Endothelial cell (in vitro differentiated cells): ENCODE measurements at regions not wholly inside any gene's neighbourhood (a gene's known extent, or its start where the extent isn't known, plus 50 kb on each side); places are given as distances from the start of the nearest gene placed in this dataset.

Experiments
- DNase-seq: peaks from one replicate; pipeline ENCODE4 v3.0.0; 2021; ENCODE audit warnings: low spot score
- H3K27ac Mint-ChIP-seq: one replicate; pipeline ENCODE4 v1.8.0; 2021; ENCODE audit warnings: mixed read lengths, inconsistent platforms; ENCODE audit not compliant: unreplicated experiment
- H3K27me3 Mint-ChIP-seq: one replicate; pipeline ENCODE4 v1.8.0; 2021; ENCODE audit warnings: mild to moderate bottlenecking, moderate library complexity, mixed read lengths, inconsistent platforms; ENCODE audit not compliant: unreplicated experiment
- H3K36me3 Mint-ChIP-seq: one replicate; pipeline ENCODE4 v1.8.0; 2021; ENCODE audit warnings: mild to moderate bottlenecking, low read depth, mixed read lengths, inconsistent platforms; ENCODE audit not compliant: unreplicated experiment
- H3K4me1 Mint-ChIP-seq: one replicate; pipeline ENCODE4 v1.8.0; 2021; ENCODE audit warnings: mild to moderate bottlenecking, mixed read lengths, inconsistent platforms; ENCODE audit not compliant: unreplicated experiment
- H3K4me3 Mint-ChIP-seq: one replicate; pipeline ENCODE4 v1.8.0; 2021; ENCODE audit warnings: mild to moderate bottlenecking, mixed read lengths, inconsistent platforms; ENCODE audit not compliant: unreplicated experiment
- H3K9me3 Mint-ChIP-seq: one replicate; pipeline ENCODE4 v1.8.0; 2021; ENCODE audit warnings: mixed read lengths, inconsistent platforms; ENCODE audit not compliant: unreplicated experiment
- CTCF ChIP-seq: fragments of 200-600 bp; sonication (generic); IDR thresholded peaks from one replicate; pipeline ENCODE4 v1.5.0; 2021; ENCODE audit warnings: antibody characterized with exemption; ENCODE audit not compliant: unreplicated experiment

- H3K4me3 Mint-ChIP-seq, result no peak overlapping the region
- H3K4me1 Mint-ChIP-seq, result no peaks in the 10 kb centered on the region
- no peak overlapping the region for H3K27ac Mint-ChIP-seq
- H3K9me3 Mint-ChIP-seq, result no peaks in the 10 kb centered on the region
- no peak for DNase-seq
- H3K36me3 Mint-ChIP-seq, result no peaks in the 10 kb centered on the region
- TF ChIP-seq CTCF, result no peak
- no peaks in the 10 kb centered on the region for H3K27me3 Mint-ChIP-seq
These were observed 2135.6 kb upstream of the CELF4 start for GRCh38 chr18:39701055-39701783.

GRCh38 chr18:39699340-39699964 lies 2133.9 kb upstream of the CELF4 start:
- TF ChIP-seq CTCF, result no peak
- no peak overlapping the region for H3K27ac Mint-ChIP-seq
- no peaks in the 10 kb centered on the region for H3K36me3 Mint-ChIP-seq
- H3K4me1 Mint-ChIP-seq, result no peaks in the 10 kb centered on the region
- no peak overlapping the region for H3K4me3 Mint-ChIP-seq
- DNase-seq, result no peak
- no peaks in the 10 kb centered on the region for H3K9me3 Mint-ChIP-seq
- H3K27me3 Mint-ChIP-seq, result no peaks in the 10 kb centered on the region

- TF ChIP-seq CTCF, result no peak
- H3K36me3 Mint-ChIP-seq, result no peaks in the 10 kb centered on the region
- no peak overlapping the region for H3K4me3 Mint-ChIP-seq
- H3K4me1 Mint-ChIP-seq, result no peaks in the 10 kb centered on the region
- no peaks in the 10 kb centered on the region for H3K9me3 Mint-ChIP-seq
- H3K27ac Mint-ChIP-seq, result no peak overlapping the region
- no peaks in the 10 kb centered on the region for H3K27me3 Mint-ChIP-seq
- DNase-seq, result no peak
These were observed 2132.8 kb upstream of the CELF4 start for GRCh38 chr18:39698436-39698835.

GRCh38 chr18:39693359-39693758 lies 2127.8 kb upstream of the CELF4 start:
- TF ChIP-seq CTCF, result no peak
- no peak for DNase-seq
- Mint-ChIP-seq H3K36me3 (no peaks in the 10 kb centered on the region), H3K27ac (no peak overlapping the region), H3K27me3 (no peaks in the 10 kb centered on the region), H3K9me3 (no peaks in the 10 kb centered on the region), H3K4me1 (peaks cover 4% of the 10 kb centered on the region), H3K4me3 (no peak overlapping the region)

GRCh38 chr18:39692367-39693015 lies 2126.9 kb upstream of the CELF4 start:
- no peaks in the 10 kb centered on the region for H3K27me3 Mint-ChIP-seq
- TF ChIP-seq CTCF, result no peak
- no peak for DNase-seq
- H3K9me3 Mint-ChIP-seq, result no peaks in the 10 kb centered on the region
- no peak overlapping the region for H3K4me3 Mint-ChIP-seq
- peaks cover 4% of the 10 kb centered on the region for H3K4me1 Mint-ChIP-seq
- H3K36me3 Mint-ChIP-seq, result no peaks in the 10 kb centered on the region
- H3K27ac Mint-ChIP-seq, result no peak overlapping the region
